HepG2 (cell line): ENCODE measurements at regions not wholly inside any gene's neighbourhood (a gene's known extent, or its start where the extent isn't known, plus 50 kb on each side); places are given as distances from the start of the nearest gene placed in this dataset.

Experiments used
- ATAC-seq: fragments of 200-7000 bp; cut with Tn5 transposase; 3 replicates; pipeline ENCODE4 v1.9.1; 2020; ENCODE audit warnings: mild to moderate bottlenecking, moderate library complexity
- BruUV-seq: library from RNA; stranded (reverse); fragments of 400-500 nt; replicated peaks from 2 replicates; lab custom pipeline; 2021; lab: Mats Ljungman, UMichigan
- CTCF ChIA-PET: fragments of 300-600 bp; formaldehyde crosslinking; extraction: SDS; loops from one replicate; lab custom pipeline; 2021; ENCODE audit warnings: low total read pairs, inconsistent platforms, low intra/inter-chr PET ratio; lab: Yijun Ruan, JAX
- POLR2A ChIA-PET: fragments of 350-600 bp; sonication (Branson Sonifier 250); formaldehyde crosslinking; loops from one replicate; lab custom pipeline; 2020; ENCODE audit warnings: antibody characterized with exemption, inconsistent platforms; lab: Yijun Ruan, JAX
- DNase-seq: peaks from one replicate; pipeline ENCODE4 v3.0.0-alpha.2; 2015; ENCODE audit warnings: low spot score
- FAIRE-seq: peaks from 3 replicates; lab custom pipeline; 2011; peaks lifted over from hg19 to GRCh38; lab: Jason Lieb, UNC
- H2AFZ ChIP-seq: one replicate; pipeline ENCODE4 v1.6.1; 2011; ENCODE audit warnings: low read length, inconsistent platforms
- H3K27ac ChIP-seq: fragments of 300-600 bp; 3 replicates; pipeline ENCODE4 v1.8.0; 2011; ENCODE audit warnings: mixed run types, mild to moderate bottlenecking, mixed read lengths, low read length, inconsistent platforms; ENCODE audit not compliant: insufficient read depth; ENCODE audit errors: extremely low read length
- H3K27me3 ChIP-seq, 2 experiments: fragments of 200-600 bp in 1 of 2; 2 replicates in 1 of 2; 3 replicates in 1 of 2; pipeline versions ENCODE4 v1.6.0 to v1.8.0; 2011; ENCODE audit warnings: low read length in 2 of 2, mild to moderate bottlenecking in 2 of 2, moderate library complexity in 2 of 2, inconsistent platforms in 1 of 2; ENCODE audit not compliant: insufficient read depth in 2 of 2, control insufficient read depth in 1 of 2
- H3K36me3 ChIP-seq, 2 experiments: fragments of 200-600 bp in 1 of 2; replicated peaks in 1 of 2; 2 replicates in 1 of 2; 3 replicates in 1 of 2; pipeline versions ENCODE4 v1.5.1 to v1.8.0; 2011; ENCODE audit warnings: low read length in 2 of 2, inconsistent platforms in 1 of 2; ENCODE audit not compliant: insufficient read depth in 2 of 2, control insufficient read depth in 1 of 2
- H3K4me1 ChIP-seq: 2 replicates; pipeline ENCODE4 v1.5.1; 2012; ENCODE audit warnings: low read length, inconsistent platforms; ENCODE audit not compliant: insufficient read depth
- H3K4me2 ChIP-seq: 2 replicates; pipeline ENCODE4 v1.6.0; 2011; ENCODE audit warnings: low read depth, low read length, inconsistent platforms
- H3K4me3 ChIP-seq, 3 experiments: fragments of 200-600 bp in 1 of 3; sonication (generic), shearing (Covaris generic) in 1 of 3; replicated peaks in 1 of 3; 2 replicates each; pipeline ENCODE4 v1.5.1; 2011 to 2016; ENCODE audit warnings: low read length in 3 of 3, inconsistent platforms in 2 of 3, low read depth in 2 of 3, mild to moderate bottlenecking in 2 of 3, control low read depth in 1 of 3, mixed read lengths in 1 of 3; ENCODE audit not compliant: insufficient read depth in 1 of 3
- H3K79me2 ChIP-seq: one replicate; pipeline ENCODE4 v1.6.1; 2011; ENCODE audit warnings: low read length, inconsistent platforms; ENCODE audit not compliant: insufficient read depth
- H3K9ac ChIP-seq: 2 replicates; pipeline ENCODE4 v1.6.0; 2011; ENCODE audit warnings: mild to moderate bottlenecking, low read depth, low read length, inconsistent platforms; ENCODE audit not compliant: insufficient read depth
- H3K9me3 ChIP-seq: 2 replicates; pipeline ENCODE4 v1.5.1; 2012; ENCODE audit warnings: mild to moderate bottlenecking, low read length
- H4K20me1 ChIP-seq: 2 replicates; pipeline ENCODE4 v1.6.0; 2011; ENCODE audit warnings: inconsistent platforms, mild to moderate bottlenecking, low read length, moderate library complexity; ENCODE audit not compliant: insufficient read depth
- ATF5 ChIP-seq: sonication (generic); formaldehyde crosslinking; IDR thresholded peaks from 2 replicates; pipeline ENCODE4 v1.4.0; 2020; ENCODE audit warnings: mild to moderate bottlenecking, low read depth, missing genetic modification reagents
- CSRNP1 ChIP-seq: sonication (generic); formaldehyde crosslinking; IDR thresholded peaks from 2 replicates; pipeline ENCODE4 v1.8.1; 2023; ENCODE audit warnings: mild to moderate bottlenecking, missing genetic modification reagents
- FOXA3 ChIP-seq: IDR thresholded peaks from 2 replicates; pipeline ENCODE4 v1.6.1; 2016; ENCODE audit warnings: missing genetic modification reagents, missing compliant biosample characterization
- FOXK1 ChIP-seq: sonication (generic); formaldehyde crosslinking; IDR thresholded peaks from 2 replicates; pipeline ENCODE4 v1.4.0; 2020; ENCODE audit warnings: low read depth, missing genetic modification reagents, borderline replicate concordance
- HOXA7 ChIP-seq: sonication (generic); formaldehyde crosslinking; IDR thresholded peaks from 2 replicates; pipeline ENCODE4 v1.8.1; 2022; ENCODE audit warnings: mild to moderate bottlenecking, missing genetic modification reagents, moderate library complexity
- POLR2AphosphoS5 ChIP-seq: IDR thresholded peaks from 2 replicates; pipeline ENCODE4 v1.6.1; 2012; ENCODE audit warnings: low read depth, low read length
- PRDM10 ChIP-seq: sonication (generic); formaldehyde crosslinking; IDR thresholded peaks from 2 replicates; pipeline ENCODE4 v1.4.0; 2020; ENCODE audit warnings: low read depth, missing genetic modification reagents
- SRY ChIP-seq: sonication (generic); formaldehyde crosslinking; IDR thresholded peaks from 2 replicates; pipeline ENCODE4 v1.8.0; 2022; ENCODE audit warnings: mild to moderate bottlenecking, missing genetic modification reagents
- THAP11 ChIP-seq: IDR thresholded peaks from 2 replicates; pipeline ENCODE4 v1.6.1; 2016; ENCODE audit warnings: missing biosample characterization, missing genetic modification reagents
- TRAFD1 ChIP-seq: sonication (generic); formaldehyde crosslinking; IDR thresholded peaks from 2 replicates; pipeline ENCODE4 v1.5.1; 2020; ENCODE audit warnings: missing genetic modification reagents, mild to moderate bottlenecking, borderline replicate concordance
- ZNF446 ChIP-seq: sonication (generic); formaldehyde crosslinking; IDR thresholded peaks from 2 replicates; pipeline ENCODE4 v1.5.0; 2020; ENCODE audit warnings: mild to moderate bottlenecking, missing genetic modification reagents
- ZNF576 ChIP-seq: sonication (generic); formaldehyde crosslinking; IDR thresholded peaks from 2 replicates; pipeline ENCODE4 v1.4.0; 2020; ENCODE audit warnings: mild to moderate bottlenecking, missing genetic modification reagents
- ZNF766 ChIP-seq: sonication (generic); formaldehyde crosslinking; IDR thresholded peaks from 2 replicates; pipeline ENCODE4 v1.5.0; 2020; ENCODE audit warnings: missing genetic modification reagents, borderline replicate concordance
- ZSCAN29 ChIP-seq: sonication (generic); formaldehyde crosslinking; conservative IDR thresholded peaks from 2 replicates; pipeline ENCODE4 v1.4.0; 2020; ENCODE audit warnings: mild to moderate bottlenecking, missing genetic modification reagents
- ZXDC ChIP-seq: sonication (generic); formaldehyde crosslinking; IDR thresholded peaks from 2 replicates; pipeline ENCODE4 v1.5.0; 2020; ENCODE audit warnings: mild to moderate bottlenecking, missing genetic modification reagents
- WGBS: methylation state at CpG from one replicate; pipeline ENCODE4 v1.1.6; 2017; ENCODE audit warnings: low lambda C conversion rate; 5-methylcytosine and 5-hydroxymethylcytosine counted together
- in situ Hi-C: cut with HindIII; loops from 2 replicates; pipeline ENCODE4 v1.10.0; 2017; ENCODE audit warnings: low pct_unique_long_range_greater_than_20kb; ENCODE audit not compliant: extremely low pct_ligation_motif_present
- intact Hi-C: fragments of 100-400 bp; cut with micrococcal nuclease; formaldehyde crosslinking; loops from one replicate; pipeline ENCODE4 v1.10.0; 2022; ENCODE audit not compliant: unreplicated experiment

GRCh38 chr6:102216232-102216631 lies 822.7 kb downstream of the GRIK2 start:
- ChIA-PET CTCF (no interaction called here), POLR2A (no interaction called here)
- no peak for DNase-seq
- no peak overlapping the region for H3K4me2 ChIP-seq
- 0% methylated on average over 2 of the region's 2 CpGs for WGBS
- intact Hi-C loops: no loop called here
- BruUV-seq: no TSS peak
- H3K4me3 ChIP-seq: no peak overlapping the region
- H3K27me3 ChIP-seq: no peaks in the 10 kb centered on the region
- H3K9ac ChIP-seq: no peak overlapping the region
- no peak for ATAC-seq
- in situ Hi-C loops: no loop called here
- no peaks in the 10 kb centered on the region for H3K36me3 ChIP-seq
- no peak overlapping the region for H2AFZ ChIP-seq
- FAIRE-seq: no peak
- H3K4me1 ChIP-seq: no peaks in the 10 kb centered on the region
- no peaks in the 10 kb centered on the region for H3K9me3 ChIP-seq
- H3K27ac ChIP-seq: no peak overlapping the region
- no peaks in the 10 kb centered on the region for H3K79me2 ChIP-seq
- H4K20me1 ChIP-seq: no peaks in the 10 kb centered on the region
- TF ChIP-seq HOXA7: no peak
- no peak for TF ChIP-seq THAP11 (CRISPR knock-in tag)
- TF ChIP-seq ZNF576 (CRISPR knock-in tag): no peak
- no peak for TF ChIP-seq ZXDC
- no peak for TF ChIP-seq SRY (CRISPR knock-in tag)
- no peak for TF ChIP-seq ZNF766 (CRISPR knock-in tag)
- TF ChIP-seq ZNF446 (CRISPR knock-in tag): no peak
- no peak for TF ChIP-seq FOXK1 (CRISPR knock-in tag)
- TF ChIP-seq TRAFD1 (CRISPR knock-in tag): no peak
- TF ChIP-seq ATF5 (CRISPR knock-in tag): no peak
- no peak for TF ChIP-seq CSRNP1 (CRISPR knock-in tag)
- no peak for TF ChIP-seq PRDM10 (CRISPR knock-in tag)
- TF ChIP-seq POLR2AphosphoS5: no peak
- no peak for TF ChIP-seq FOXA3
- TF ChIP-seq ZSCAN29 (CRISPR knock-in tag): no peak
